ENCODE measurements at regions not wholly inside any gene's neighbourhood (a gene's known extent, or its start where the extent isn't known, plus 50 kb on each side); places are given as distances from the start of the nearest gene placed in this dataset.
"Not testable (repeated sequence)": the region's sequence is repeated elsewhere in the genome, so short reads cannot be mapped to it uniquely, and the experiment has no call there.

GRCh38 chr1:61581251-61581650 lies 143.7 kb downstream of the TM2D1 start:
- no peak for DNase-seq (ENCODE audit: extremely low read depth in 1 of 2, low read depth in 1 of 2)

DNA sequence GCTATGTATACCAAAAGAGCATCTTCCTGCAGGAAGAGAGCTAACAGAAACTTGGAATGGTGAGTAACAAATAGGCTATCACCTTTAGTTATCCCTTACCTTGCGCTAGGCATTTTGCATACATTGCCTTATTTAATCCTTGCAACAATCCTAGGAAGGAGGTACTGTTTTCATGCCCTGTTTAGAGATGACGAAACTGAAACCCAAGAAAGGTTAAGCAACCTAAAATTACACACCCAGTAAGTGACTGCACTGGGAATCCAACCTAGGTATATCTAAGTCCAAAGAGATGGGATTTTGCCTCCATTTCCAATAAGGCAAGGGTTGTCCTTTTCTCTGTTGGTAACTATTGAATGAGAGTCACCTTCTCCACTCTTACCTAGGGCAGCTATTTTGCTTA lies 144.5 kb downstream of the TM2D1 start:
- no peak for DNase-seq (ENCODE audit: extremely low read depth in 1 of 2, low read depth in 1 of 2)

DNA sequence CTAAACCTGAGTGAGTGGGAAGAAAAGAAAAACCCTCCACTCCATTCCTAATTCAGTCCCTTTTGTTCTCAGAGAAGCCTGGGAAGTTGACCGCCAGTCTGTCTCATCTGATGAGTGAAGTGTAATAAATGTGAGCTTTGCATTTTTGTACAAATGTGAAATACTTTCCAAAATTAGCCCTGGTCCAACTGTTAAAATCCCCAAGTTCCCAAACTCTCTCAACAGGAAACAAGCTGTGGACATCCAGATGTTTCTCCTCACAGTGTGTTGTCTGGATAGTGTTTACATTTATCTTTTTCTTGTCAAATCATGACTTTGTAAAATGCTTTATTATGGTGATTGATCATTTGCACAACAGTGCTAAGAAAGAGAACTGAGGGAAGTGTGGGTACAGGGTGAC lies 145.1 kb downstream of the TM2D1 start:
- DNase-seq (ENCODE audit: extremely low read depth in 1 of 2, low read depth in 1 of 2), result no peak

- DNase-seq (ENCODE audit: extremely low read depth in 1 of 2, low read depth in 1 of 2), result no peak
Measured at GRCh38 chr1:61572046-61572445, 152.9 kb downstream of the TM2D1 start.

DNA sequence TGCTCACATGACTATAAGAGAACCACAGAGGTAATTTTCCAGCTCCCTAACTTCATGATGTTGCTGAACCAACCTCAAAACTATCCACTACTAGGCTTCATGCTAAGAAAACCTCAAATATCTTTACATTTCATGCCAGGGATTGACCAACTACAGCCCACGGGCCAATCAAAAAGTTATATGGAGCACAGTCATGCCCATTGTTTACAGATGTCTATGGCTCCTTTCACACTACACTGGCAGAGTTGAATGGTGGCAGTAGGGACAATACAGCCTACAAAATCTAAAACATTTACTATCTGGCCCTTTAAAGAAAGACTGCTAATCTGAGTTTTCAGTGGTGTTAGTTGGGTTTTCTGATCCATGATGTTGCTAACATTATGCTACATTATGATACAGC lies 154.8 kb downstream of the TM2D1 start:
- no peak for DNase-seq (ENCODE audit: extremely low read depth in 1 of 2, low read depth in 1 of 2)

DNA sequence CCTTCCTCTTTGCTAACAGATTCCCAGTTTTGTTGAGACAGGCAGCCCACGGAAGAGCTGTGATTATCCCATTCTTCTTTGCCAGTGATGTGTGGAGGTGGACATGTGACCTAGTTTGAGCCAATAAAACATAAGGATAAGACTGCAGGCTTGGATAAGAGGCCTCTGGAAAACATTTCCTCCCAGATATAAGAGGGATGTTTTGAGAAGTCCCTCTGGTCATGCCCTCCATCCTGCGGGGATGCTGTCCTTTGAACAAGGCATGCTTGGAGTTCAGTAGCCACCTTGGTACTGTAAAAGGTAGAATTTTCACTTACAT lies 155.7 kb downstream of the TM2D1 start:
- DNase-seq (ENCODE audit: extremely low read depth in 1 of 2, low read depth in 1 of 2), result no peak

DNA sequence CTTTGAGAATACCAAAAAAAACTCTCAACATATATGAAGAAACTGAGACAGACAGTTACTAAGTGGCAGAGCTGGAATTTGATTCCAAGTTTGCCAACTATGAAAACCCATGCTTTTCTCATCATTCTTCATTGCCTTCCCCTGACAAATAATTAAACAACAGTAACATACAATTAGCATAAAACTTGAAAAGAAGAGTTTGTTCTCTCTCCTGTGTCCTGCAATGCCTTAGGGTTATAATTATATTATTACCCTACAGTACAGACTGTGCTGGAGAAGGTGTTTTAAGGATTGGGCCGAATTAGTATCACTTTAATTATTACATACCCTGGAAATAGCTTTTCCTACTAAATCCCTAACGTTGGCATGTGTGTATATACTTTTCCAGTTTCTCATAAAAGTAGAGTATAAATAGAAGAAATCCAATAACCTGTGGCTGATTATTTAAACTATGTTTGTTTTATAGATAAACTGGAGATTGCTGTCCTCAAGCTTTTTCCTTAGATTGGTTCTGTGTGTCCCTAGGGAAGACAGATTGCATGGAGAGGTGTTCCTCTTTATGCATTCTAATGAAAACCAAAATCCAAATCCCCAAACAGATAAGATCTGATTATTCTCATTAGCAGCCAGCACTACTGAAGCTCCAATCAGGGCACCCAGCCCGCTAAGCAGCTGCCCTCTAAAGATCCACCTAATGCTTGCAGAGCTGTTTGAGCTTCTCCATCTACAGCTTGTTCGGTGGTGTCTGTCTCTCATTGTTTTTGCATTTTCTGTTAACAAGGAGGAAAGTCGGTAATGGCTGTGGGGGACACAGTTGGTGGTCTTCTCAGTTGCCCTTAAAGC lies 156.3 kb downstream of the TM2D1 start:
- DNase-seq (ENCODE audit: extremely low read depth in 1 of 2, low read depth in 1 of 2), result no peak

DNA sequence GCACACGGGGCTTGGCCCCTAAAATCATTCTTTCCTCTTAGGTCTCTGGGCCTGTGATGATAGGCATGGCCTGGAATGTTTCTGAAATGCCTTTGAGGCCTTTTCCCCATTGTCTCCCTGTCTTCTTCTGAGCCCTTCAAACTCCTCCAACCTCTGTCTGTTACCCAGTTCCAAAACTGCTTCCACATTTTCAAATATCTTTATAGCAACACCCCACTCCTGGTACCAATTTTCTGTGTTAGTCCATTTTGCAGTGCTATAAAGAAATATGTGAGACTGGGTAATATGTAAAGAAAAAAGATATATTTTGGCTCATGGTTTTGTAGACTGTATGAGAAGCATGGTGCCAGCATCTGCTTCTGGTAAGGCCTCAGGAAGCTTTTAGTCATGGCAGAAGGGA lies 158.8 kb downstream of the TM2D1 start:
- DNase-seq (ENCODE audit: extremely low read depth in 1 of 2, low read depth in 1 of 2), result no peak

DNA sequence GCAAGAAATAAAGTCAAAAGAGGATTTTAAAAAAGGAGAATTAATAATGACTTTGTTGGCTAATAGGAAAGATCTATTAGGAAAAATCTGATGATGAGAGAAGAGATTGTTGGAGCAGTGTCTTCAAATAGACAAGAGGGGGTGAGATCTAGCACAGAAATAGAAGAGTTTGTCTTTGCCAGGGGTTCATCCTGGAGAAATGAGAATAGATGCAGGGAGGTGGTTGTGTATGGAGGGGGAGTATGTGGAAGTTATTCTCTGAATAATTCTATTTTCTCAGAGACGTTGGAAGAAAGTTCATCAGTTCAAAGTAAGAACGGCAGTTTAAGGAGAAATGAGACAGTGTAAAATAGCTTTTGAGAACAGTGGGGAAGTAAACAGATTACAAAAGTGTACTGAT lies 161.3 kb downstream of the TM2D1 start:
- DNase-seq (ENCODE audit: extremely low read depth in 1 of 2, low read depth in 1 of 2), result no peak

GRCh38 chr1:61561666-61562065 lies 163.3 kb downstream of the TM2D1 start:
- no peak for DNase-seq (ENCODE audit: extremely low read depth in 1 of 2, low read depth in 1 of 2)

DNA sequence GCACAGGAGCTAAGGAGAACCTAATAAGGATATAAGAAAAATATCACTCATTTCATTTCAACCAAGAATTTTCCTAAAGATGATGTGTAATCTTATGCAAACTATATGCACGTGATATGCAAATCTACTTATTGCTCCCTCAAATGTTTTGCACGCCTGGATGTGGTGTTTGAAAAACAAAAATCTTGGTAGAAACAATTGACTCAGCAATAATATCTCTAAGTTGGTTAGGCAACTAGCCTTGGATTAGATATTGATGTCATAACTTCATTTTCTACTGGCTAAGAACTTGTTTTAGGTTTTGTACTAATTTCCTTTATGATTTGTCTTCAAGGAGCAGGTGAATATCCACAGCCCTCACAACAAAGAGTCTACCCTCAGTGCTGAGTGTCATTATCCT lies 164.6 kb downstream of the TM2D1 start:
- no peak for DNase-seq (ENCODE audit: extremely low read depth in 1 of 2, low read depth in 1 of 2)

- DNase-seq (ENCODE audit: extremely low read depth in 1 of 2, low read depth in 1 of 2), result no peak
Measured at GRCh38 chr1:61556631-61557030, 168.3 kb downstream of the TM2D1 start.

GRCh38 chr1:61552630-61553305 lies 172.2 kb downstream of the TM2D1 start:
- DNase-seq (ENCODE audit: extremely low read depth in 1 of 2, low read depth in 1 of 2), result no peak

DNA sequence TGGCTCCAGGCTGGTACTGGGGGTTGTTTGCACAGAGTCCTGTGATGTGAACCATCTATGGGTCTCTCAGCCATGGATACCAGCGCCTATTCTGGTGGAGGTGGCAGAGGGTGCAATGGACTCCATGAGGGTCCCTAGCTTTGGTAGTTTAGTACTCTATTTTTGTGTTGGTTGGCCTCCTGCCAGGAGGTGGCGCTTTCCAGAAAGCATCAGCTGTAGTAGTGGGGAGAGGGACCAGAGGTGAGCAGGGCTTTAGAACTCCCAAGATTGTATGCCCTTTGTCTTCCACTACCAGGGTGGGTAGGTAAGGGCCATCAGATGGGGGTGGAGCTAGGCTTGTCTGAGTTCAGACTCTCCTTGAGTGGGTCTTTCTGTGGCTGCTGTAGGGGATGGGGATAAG lies 177.6 kb downstream of the TM2D1 start:
- DNase-seq (ENCODE audit: extremely low read depth in 1 of 2, low read depth in 1 of 2), result not testable (repeated sequence)

GRCh38 chr1:61544870-61545269 lies 180.1 kb downstream of the TM2D1 start:
- not testable (repeated sequence) for DNase-seq (ENCODE audit: extremely low read depth in 1 of 2, low read depth in 1 of 2)

DNA sequence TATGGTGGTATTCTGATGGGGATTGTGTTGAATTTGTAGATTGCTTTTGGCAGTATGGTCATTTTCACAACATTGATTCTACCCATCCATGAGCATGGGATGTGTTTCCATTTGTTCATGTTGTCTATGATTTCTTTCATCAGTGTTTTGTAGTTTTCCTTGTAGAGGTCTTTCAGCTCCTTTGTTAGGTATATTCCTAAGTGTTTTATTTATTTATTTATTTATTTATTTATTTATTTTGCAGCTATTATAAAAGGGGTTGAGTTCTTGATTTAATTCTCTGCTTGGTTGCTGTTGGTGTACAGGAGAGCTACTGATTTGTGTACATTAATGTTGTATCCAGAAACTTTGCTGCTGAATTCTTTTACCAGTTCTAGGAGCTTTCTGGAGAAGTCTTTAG lies 181.4 kb downstream of the TM2D1 start:
- DNase-seq (ENCODE audit: extremely low read depth in 1 of 2, low read depth in 1 of 2), result not testable (repeated sequence)

DNA sequence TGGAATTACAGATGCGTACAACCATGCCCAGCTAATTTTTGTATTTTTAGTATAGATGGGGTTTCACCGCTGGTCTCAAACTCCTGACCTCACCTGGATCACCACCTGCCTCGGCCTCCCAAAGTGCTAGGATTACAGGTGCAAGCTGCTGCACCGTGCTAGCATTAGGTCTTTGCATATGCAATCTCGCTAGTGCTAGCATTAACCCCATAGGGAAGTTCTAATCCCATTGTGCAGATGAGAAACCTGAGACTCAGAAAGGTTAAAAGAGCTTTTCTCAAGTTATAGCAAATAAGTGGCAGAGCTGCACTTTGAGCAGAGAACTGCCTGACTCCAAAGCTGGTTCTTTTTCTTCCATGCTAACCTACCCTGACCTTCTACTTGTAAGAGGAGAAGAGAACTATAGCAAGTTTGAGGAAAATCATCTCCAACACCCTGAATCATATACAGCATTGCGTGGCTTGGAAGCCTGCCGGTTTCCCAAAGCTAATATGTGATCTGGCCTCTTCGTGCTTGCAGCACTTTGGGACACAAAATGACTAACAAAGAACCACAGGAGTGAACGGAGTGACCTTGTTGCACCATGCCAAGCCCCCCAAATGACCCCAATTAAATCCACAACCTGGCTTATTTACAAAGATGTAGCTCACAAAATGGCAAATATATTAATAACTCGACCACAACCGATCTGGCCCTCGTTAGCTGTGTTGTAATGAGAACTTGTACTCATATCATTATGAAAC lies 185.1 kb downstream of the TM2D1 start:
- no peak for DNase-seq (ENCODE audit: extremely low read depth in 1 of 2, low read depth in 1 of 2)

DNA sequence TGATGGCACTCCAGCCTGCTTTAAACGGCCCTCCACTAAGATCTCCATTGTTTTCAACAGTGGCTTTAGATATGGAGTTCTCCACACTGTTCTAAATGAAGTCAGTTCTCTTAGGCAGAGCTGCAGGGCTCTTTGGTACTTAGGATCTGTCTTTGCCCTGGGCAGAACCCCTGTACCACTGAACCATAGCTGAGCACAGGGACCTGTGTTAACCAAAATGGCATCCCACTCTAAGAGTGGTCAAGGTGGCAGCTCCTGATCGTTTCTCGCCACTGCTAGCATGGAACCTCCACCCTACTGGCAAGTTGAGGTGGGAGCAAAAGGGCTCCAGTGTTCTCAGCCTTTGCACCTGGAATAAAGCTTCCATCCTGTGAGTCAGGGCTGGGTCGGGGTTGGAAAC lies 186.7 kb downstream of the TM2D1 start:
- DNase-seq (ENCODE audit: extremely low read depth in 1 of 2, low read depth in 1 of 2), result no peak

- no peak for DNase-seq (ENCODE audit: extremely low read depth in 1 of 2, low read depth in 1 of 2)
Measured at GRCh38 chr1:61536174-61537108, 188.5 kb downstream of the TM2D1 start.

GRCh38 chr1:61534847-61535246 lies 190.1 kb downstream of the TM2D1 start:
- no peak for DNase-seq (ENCODE audit: extremely low read depth in 1 of 2, low read depth in 1 of 2)

DNA sequence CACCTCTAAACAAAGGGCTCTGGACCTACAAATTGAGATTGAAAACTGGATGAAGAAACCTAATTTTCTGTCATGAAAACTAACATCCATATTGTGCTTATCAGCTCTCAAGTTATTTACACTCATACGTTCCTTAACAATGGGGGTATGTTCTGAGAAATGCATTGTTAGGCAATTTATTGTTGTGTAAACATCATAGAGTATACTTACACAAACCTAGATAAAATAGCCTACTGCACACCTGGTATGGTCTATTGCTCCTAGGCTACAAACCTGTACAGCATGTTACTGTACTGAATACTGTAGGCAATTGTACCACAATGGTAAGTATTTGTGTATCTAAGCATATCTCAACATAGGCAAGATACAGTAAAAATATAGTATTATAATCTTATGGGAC lies 191.4 kb downstream of the TM2D1 start:
- DNase-seq (ENCODE audit: extremely low read depth in 1 of 2, low read depth in 1 of 2), result no peak
